Heart left ventricle (tissue), 16 donors: ENCODE measurements at regions not wholly inside any gene's neighbourhood (a gene's known extent, or its start where the extent isn't known, plus 50 kb on each side); places are given as distances from the start of the nearest gene placed in this dataset.

Source experiments
- ATAC-seq, 4 donors: fragments of 200-7000 bp; cut with Tn5 transposase; one replicate each; pipeline ENCODE4 v1.9.1; 2020 to 2022; ENCODE audit warnings: moderate library complexity in 4 of 4, mild to moderate bottlenecking in 3 of 4, moderate number of reproducible peaks in 1 of 4
- DNase-seq, 5 donors: peaks; one replicate each; pipeline ENCODE4 v3.0.0-alpha.2; 2020
- H3K27ac ChIP-seq, 12 donors: fragments of 200-600 bp; sonication (generic) in 4 of 12; one replicate each; pipeline versions ENCODE4 v1.5.0 to v1.8.0; 2016 to 2022; ENCODE audit warnings: mild to moderate bottlenecking in 2 of 12
- H3K27me3 ChIP-seq, 9 donors: fragments of 200-600 bp; sonication (generic) in 2 of 9; one replicate each; pipeline versions ENCODE4 v1.5.1 to v1.8.0; 2016 to 2022; ENCODE audit warnings: mild to moderate bottlenecking in 3 of 9
- H3K36me3 ChIP-seq, 9 donors: fragments of 200-600 bp; sonication (generic) in 2 of 9; one replicate each; pipeline versions ENCODE4 v1.5.0 to v1.8.0; 2018 to 2022; ENCODE audit warnings: mild to moderate bottlenecking in 2 of 9
- H3K4me1 ChIP-seq, 12 donors: fragments of 200-600 bp; sonication (generic) in 4 of 12; one replicate each; pipeline versions ENCODE4 v1.5.0 to v1.8.0; 2016 to 2022; ENCODE audit warnings: mild to moderate bottlenecking in 3 of 12
- H3K4me3 ChIP-seq, 12 donors: fragments of 200-600 bp; sonication (generic) in 4 of 12; one replicate each; pipeline versions ENCODE4 v1.5.0 to v1.8.0; 2017 to 2022; ENCODE audit warnings: mild to moderate bottlenecking in 9 of 12, moderate library complexity in 4 of 12
- H3K9me3 ChIP-seq, 12 donors: fragments of 200-600 bp; sonication (generic) in 4 of 12; one replicate each; pipeline versions ENCODE4 v1.5.0 to v1.8.0; 2016 to 2022; ENCODE audit warnings: mild to moderate bottlenecking in 1 of 12
- POLR2A ChIP-seq, 2 donors: fragments of 450-650 bp; IDR thresholded peaks; one replicate each; pipeline ENCODE4 v1.6.1; 2017; ENCODE audit warnings: antibody characterized with exemption in 2 of 2, mild to moderate bottlenecking in 2 of 2, moderate library complexity in 2 of 2
- WGBS, 4 donors: extraction: QIAGEN DNeasy Blood & Tissue Kit in 2 of 4; methylation state at CpG; one replicate each; pipeline versions ENCODE4 v1.1.5 to v1.1.7; 2013 to 2018; 5-methylcytosine and 5-hydroxymethylcytosine counted together
- intact Hi-C, 10 donors: fragments of 100-400 bp; cut with DNase I; formaldehyde crosslinking; loops; one replicate each; pipeline versions ENCODE4 v1.11.1 to v1.14.2; 2022
- TF ChIP-seq, protein P1 (sequence below), 12 donors: fragments of 200-600 bp; sonication (generic) in 4 of 12; IDR thresholded peaks; one replicate each; pipeline versions ENCODE4 v1.5.0 to v1.8.0; 2018 to 2022; ENCODE audit warnings: antibody characterized with exemption in 12 of 12, mild to moderate bottlenecking in 5 of 12
- donor health status: ischemic (EF 13 %, LVEDD 7.1; RV severe dilation, severe dysfunction).
- donor health status: healthy with polysubstance abuse.
- donor health status: DM: no; HTN: yes; CAD: no.
- donor health status: DM: no; HTN: no; CAD: no.
- donor health status: ischemic (EF 25% LVEDD 6.9; RV normal size, moderate dysfunction).
- donor health status: ischemic (EF 25% LVEDD 5.7; RV mildly dilated, moderate dysfunction).
- donor health status: healthy.
- donor health status: DM: yes; HTN: yes; CAD: no.
- donor health status: ischemic (EF 35%, LVEDD 5.7; RV mildly dilated, moderate dysfunction).
- donor health status: nonischemic (EF 11% LVEDD 7.7; RV severe dilation, severe dysfunction).
- donor health status: DM: yes; HTN: yes; CAD: no.
- donor health status: PGD.
- donor health status: ischemic (EF 29% LVEDD 5.4; RV normal size, mild dysfunction).
- donor health status: nonischemic (EF 23%, LVEDD 6.1; RV moderate dilation, normal function).

DNA sequence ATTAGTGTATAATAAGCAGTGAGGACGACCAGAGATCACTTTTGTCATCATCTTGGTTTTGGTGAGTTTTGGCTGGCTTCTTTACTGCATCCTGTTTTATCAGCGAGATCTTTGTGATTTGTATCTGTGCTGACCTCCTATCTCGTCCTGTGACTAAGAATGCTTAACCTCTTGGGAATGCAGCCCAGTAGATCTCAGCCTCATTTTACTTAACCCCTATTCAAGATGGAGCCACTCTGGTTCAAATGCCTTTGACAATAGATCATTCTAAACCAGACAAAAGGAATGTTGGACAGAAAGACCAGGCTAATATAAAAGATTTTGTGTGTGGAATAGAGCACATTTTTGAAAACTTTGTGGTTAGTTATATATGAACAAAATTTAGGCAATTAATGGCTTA is 618.5 kb upstream of the BCHE start:
- no peaks in the 10 kb centered on the region for H3K36me3 ChIP-seq
- WGBS, 4 donors, result 37 to 45% (median 41%) methylated on average over 3 of the region's 3 CpGs
- no peak overlapping the region for H3K27ac ChIP-seq
- DNase-seq (no peak), ATAC-seq (no peak)
- intact Hi-C loops, result no loop called here
- H3K27me3 ChIP-seq, result no peaks in the 10 kb centered on the region
- no peaks in the 10 kb centered on the region for H3K9me3 ChIP-seq
- H3K4me1 ChIP-seq, result no peaks in the 10 kb centered on the region
- no peak for TF ChIP-seq POLR2A (IDR thresholded peaks at IDR 0.05)
- TF ChIP-seq, protein P1, sequence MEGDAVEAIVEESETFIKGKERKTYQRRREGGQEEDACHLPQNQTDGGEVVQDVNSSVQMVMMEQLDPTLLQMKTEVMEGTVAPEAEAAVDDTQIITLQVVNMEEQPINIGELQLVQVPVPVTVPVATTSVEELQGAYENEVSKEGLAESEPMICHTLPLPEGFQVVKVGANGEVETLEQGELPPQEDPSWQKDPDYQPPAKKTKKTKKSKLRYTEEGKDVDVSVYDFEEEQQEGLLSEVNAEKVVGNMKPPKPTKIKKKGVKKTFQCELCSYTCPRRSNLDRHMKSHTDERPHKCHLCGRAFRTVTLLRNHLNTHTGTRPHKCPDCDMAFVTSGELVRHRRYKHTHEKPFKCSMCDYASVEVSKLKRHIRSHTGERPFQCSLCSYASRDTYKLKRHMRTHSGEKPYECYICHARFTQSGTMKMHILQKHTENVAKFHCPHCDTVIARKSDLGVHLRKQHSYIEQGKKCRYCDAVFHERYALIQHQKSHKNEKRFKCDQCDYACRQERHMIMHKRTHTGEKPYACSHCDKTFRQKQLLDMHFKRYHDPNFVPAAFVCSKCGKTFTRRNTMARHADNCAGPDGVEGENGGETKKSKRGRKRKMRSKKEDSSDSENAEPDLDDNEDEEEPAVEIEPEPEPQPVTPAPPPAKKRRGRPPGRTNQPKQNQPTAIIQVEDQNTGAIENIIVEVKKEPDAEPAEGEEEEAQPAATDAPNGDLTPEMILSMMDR (IDR thresholded peaks at IDR 0.05), result no peak
- no peak overlapping the region for H3K4me3 ChIP-seq

GRCh38 chr3:166453478-166453877 is 616.3 kb upstream of the BCHE start:
- H3K27me3 ChIP-seq, result no peaks in the 10 kb centered on the region

DNA sequence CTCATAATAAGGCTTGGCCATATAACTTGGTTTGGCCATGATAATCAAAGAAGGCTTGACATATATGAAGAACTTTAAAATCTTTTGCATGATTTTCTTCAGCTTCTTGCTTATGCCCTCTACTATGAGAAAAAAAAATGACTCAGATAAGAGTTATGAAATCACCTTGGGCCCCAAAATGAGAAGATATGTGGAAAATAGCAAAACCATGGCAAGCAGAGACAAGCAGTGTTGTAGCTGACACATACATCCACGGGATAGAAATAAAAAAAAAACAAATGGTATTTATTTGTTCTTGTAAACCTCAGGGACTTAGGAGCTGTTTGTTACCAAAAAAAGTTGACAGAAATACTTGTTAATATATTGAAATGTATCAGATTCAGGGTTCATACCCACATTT is 614.8 kb upstream of the BCHE start:
- Histone ChIP-seq H3K4me3 (no peak overlapping the region), H3K36me3 (no peaks in the 10 kb centered on the region), H3K9me3 (no peaks in the 10 kb centered on the region), H3K4me1 (no peaks in the 10 kb centered on the region), H3K27ac (no peak overlapping the region), H3K27me3 (no peaks in the 10 kb centered on the region)
- TF ChIP-seq POLR2A (IDR thresholded peaks at IDR 0.05), result no peak
- TF ChIP-seq, protein P1 (IDR thresholded peaks at IDR 0.05), result no peak
- no peak for ATAC-seq
- intact Hi-C loops, result no loop called here
- DNase-seq, result no peak
- 62 to 75% (median 73%) methylated on average over 1 of the region's 1 CpG for WGBS, 4 donors

More at GRCh38 chr3:166453478-166453877, 616.3 kb upstream of the BCHE start:
- no peak overlapping the region for H3K27ac ChIP-seq
- TF ChIP-seq POLR2A (IDR thresholded peaks at IDR 0.05), result no peak
- TF ChIP-seq, protein P1 (IDR thresholded peaks at IDR 0.05), result no peak
- H3K9me3 ChIP-seq, result no peaks in the 10 kb centered on the region
- no peaks in the 10 kb centered on the region for H3K36me3 ChIP-seq
- H3K4me3 ChIP-seq, result no peak overlapping the region
- ATAC-seq (no peak), DNase-seq (no peak)
- H3K4me1 ChIP-seq, result no peaks in the 10 kb centered on the region
- intact Hi-C loops, result no loop called here
- 66 to 81% (median 76%) methylated on average over 1 of the region's 1 CpG for WGBS, 4 donors

DNA sequence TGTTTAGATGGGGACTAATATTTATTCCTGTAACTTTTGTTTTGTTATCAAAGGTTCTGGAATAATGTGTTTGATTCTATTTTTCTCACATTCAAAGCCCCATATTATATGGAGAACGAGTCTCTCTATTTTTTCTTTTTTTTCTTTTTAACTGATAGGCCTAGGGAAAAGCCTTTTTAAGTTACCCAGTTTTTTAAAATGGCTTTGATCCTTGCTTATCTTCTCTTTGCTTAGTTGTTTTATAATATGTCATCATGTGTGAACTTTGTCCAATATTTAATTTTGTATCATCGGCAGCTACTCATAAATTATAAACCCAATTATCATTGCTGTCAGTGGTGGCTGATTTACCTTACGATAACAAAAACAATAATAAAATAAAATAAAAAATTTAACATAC is 610.3 kb upstream of the BCHE start:
- H3K27me3 ChIP-seq, result no peaks in the 10 kb centered on the region

More for the DNA sequence above, 610.3 kb upstream of the BCHE start:
- Histone ChIP-seq H3K36me3 (no peaks in the 10 kb centered on the region), H3K9me3 (no peaks in the 10 kb centered on the region), H3K4me3 (no peak overlapping the region), H3K4me1 (no peaks in the 10 kb centered on the region), H3K27ac (no peak overlapping the region)
- intact Hi-C loops, result no loop called here
- no peak for ATAC-seq
- TF ChIP-seq POLR2A (IDR thresholded peaks at IDR 0.05), result no peak
- TF ChIP-seq, protein P1 (IDR thresholded peaks at IDR 0.05), result no peak
- WGBS, 4 donors, result 78 to 86% (median 81%) methylated on average over 3 of the region's 3 CpGs
- no peak for DNase-seq
